Loucy (cell line): ENCODE measurements at regions not wholly inside any gene's neighbourhood (a gene's known extent, or its start where the extent isn't known, plus 50 kb on each side); places are given as distances from the start of the nearest gene placed in this dataset.

Experiments
- CTCF ChIP-seq: fragments of 200-600 bp; sonication (generic); conservative IDR thresholded peaks from 2 replicates; pipeline ENCODE4 v1.5.1; 2014; ENCODE audit warnings: mild to moderate bottlenecking, antibody characterized with exemption, low read length
- EZH2phosphoT487 ChIP-seq: fragments of 200-600 bp; IDR thresholded peaks from 2 replicates; pipeline ENCODE4 v1.6.1; 2018; ENCODE audit warnings: antibody characterized with exemption, mild to moderate bottlenecking, moderate library complexity, borderline replicate concordance

GRCh38 chr6:54559136-54559535, 250.9 kb downstream of the TINAG start:
- TF ChIP-seq CTCF, result no peak
- no peak for TF ChIP-seq EZH2phosphoT487
